ENCODE measurements at regions not wholly inside any gene's neighbourhood (a gene's known extent, or its start where the extent isn't known, plus 50 kb on each side); places are given as distances from the start of the nearest gene placed in this dataset.

DNA sequence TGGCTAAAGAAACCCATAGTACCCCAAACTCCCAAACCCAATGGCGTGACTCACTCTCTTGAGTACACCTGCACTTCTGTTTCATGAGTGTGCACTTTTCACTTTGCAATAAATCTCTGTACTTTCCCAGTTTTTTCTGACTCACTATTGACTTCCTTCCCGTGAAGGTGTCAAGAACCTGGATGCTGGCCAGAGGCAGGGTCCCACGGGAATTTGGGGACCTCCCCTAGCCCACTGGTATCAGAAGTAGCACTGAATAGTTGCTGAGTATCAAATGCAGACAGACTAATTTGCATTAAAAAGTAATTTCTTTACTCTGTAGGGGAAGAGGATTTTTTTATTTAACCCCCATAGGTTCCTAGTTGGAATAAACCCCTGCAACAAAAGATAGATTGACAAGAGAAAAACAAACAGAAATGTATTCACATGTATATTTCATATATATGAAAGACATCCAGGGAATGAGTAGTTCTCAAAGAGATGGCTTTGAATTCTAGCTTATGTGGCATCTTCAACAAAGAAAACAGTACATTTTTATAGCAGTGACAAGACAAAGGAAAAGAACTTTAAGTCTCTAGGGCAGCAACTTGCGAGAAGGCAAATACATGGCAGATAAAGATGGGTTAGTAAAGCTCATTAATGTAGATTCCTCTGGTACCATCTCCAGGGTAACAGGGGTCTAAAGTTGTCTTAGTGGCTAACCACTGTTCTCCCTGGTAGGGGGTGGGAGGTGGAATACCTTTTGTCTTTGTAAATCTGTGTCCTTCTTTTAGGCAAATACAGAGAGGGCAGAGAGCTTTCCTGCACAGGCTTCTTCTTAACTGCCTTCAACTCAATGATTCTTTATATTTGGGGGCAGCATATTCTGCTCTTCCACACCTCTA is 385.5 kb upstream of the PDZRN3 start:
- WGBS (ENCODE audit: extremely low coverage, insufficient read length, low lambda C conversion rate) = no CpG with 5 or more reads among the region's 4 CpGs
- H3K4me2 ChIP-seq (ENCODE audit: insufficient read depth, insufficient read length, low read length) = no peak overlapping the region

More for the DNA sequence above, 385.5 kb upstream of the PDZRN3 start:
- Histone ChIP-seq H3T11ph (ENCODE audit: low read length) (no peak overlapping the region), H3K27ac (ENCODE audit: insufficient read length, low read depth, low read length) (no peak overlapping the region), H3K9ac (ENCODE audit: extremely low read depth, insufficient read length, low read length) (no peak overlapping the region), H4K91ac (ENCODE audit: insufficient read length, low read depth, low read length) (no peak overlapping the region), H3K23ac (ENCODE audit: insufficient read length, low read depth, low read length) (no peak overlapping the region), H4K20me1 (ENCODE audit: control insufficient read depth, insufficient read depth, insufficient read length) (no peaks in the 10 kb centered on the region), H3K9me3 (ENCODE audit: control insufficient read depth, low read depth, low read length) (no peaks in the 10 kb centered on the region), H3K18ac (ENCODE audit: insufficient read length, low read depth, low read length) (no peak overlapping the region), H3K14ac (ENCODE audit: insufficient read depth, low read length) (no peak overlapping the region), H3K27me3 (ENCODE audit: insufficient read depth, low read length) (no peaks in the 10 kb centered on the region), H2AFZ (ENCODE audit: low read length) (no peak overlapping the region), H2BK20ac (ENCODE audit: low read depth, low read length, poor library complexity, severe bottlenecking) (no peak overlapping the region), H3K56ac (ENCODE audit: insufficient read length, low read depth, low read length) (no peak overlapping the region), H3K79me1 (ENCODE audit: insufficient read depth, low read depth, low read length, poor library complexity, severe bottlenecking) (no peaks in the 10 kb centered on the region), H3K4me1 (ENCODE audit: insufficient read depth, low read length) (no peaks in the 10 kb centered on the region; the same call in 1 of the 2 replicates), H2BK12ac (ENCODE audit: insufficient read length, low read depth, low read length) (no peak overlapping the region), H3K4ac (ENCODE audit: low read depth, low read length) (no peak overlapping the region), H3K79me2 (ENCODE audit: insufficient read depth, low read length) (no peaks in the 10 kb centered on the region), H2BK5ac (ENCODE audit: insufficient read length, low read length) (no peak overlapping the region), H2AK5ac (ENCODE audit: insufficient read length, low read length) (no peak overlapping the region), H2BK120ac (ENCODE audit: low read depth, low read length, poor library complexity, severe bottlenecking) (no peak overlapping the region), H2BK15ac (ENCODE audit: low read depth, low read length) (no peak overlapping the region), H4K8ac (replicated peaks; ENCODE audit: insufficient read length, low read depth, low read length) (no peak overlapping the region), H3K23me2 (ENCODE audit: insufficient read length, low read depth, low read length, poor library complexity, severe bottlenecking) (no peaks in the 10 kb centered on the region), H4K5ac (ENCODE audit: insufficient read length, low read depth, low read length) (no peak overlapping the region)
- H3K36me3 Mint-ChIP-seq (ENCODE audit: insufficient read depth in 1 of 3, low read depth in 3 of 3) = no peaks in the 10 kb centered on the region
- H3K4me1 Mint-ChIP-seq = peaks cover 31% of the 10 kb centered on the region in 2 experiments
- H3K9me3 Mint-ChIP-seq = no peaks in the 10 kb centered on the region
- DNase-seq = no peak
- H3K27ac Mint-ChIP-seq = peak overlapping the region in 1 of 3 experiments; percentile 22; a peak in 2 of 7 replicates
- TF ChIP-seq, protein P1, sequence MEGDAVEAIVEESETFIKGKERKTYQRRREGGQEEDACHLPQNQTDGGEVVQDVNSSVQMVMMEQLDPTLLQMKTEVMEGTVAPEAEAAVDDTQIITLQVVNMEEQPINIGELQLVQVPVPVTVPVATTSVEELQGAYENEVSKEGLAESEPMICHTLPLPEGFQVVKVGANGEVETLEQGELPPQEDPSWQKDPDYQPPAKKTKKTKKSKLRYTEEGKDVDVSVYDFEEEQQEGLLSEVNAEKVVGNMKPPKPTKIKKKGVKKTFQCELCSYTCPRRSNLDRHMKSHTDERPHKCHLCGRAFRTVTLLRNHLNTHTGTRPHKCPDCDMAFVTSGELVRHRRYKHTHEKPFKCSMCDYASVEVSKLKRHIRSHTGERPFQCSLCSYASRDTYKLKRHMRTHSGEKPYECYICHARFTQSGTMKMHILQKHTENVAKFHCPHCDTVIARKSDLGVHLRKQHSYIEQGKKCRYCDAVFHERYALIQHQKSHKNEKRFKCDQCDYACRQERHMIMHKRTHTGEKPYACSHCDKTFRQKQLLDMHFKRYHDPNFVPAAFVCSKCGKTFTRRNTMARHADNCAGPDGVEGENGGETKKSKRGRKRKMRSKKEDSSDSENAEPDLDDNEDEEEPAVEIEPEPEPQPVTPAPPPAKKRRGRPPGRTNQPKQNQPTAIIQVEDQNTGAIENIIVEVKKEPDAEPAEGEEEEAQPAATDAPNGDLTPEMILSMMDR (conservative IDR thresholded peaks at IDR 0.05) = no peak
- H3K4me3 Mint-ChIP-seq = no peak overlapping the region
- H3K27me3 Mint-ChIP-seq (ENCODE audit: low read depth) = no peaks in the 10 kb centered on the region

All from H9 (cell line).